ENCODE measurements at regions not wholly inside any gene's neighbourhood (a gene's known extent, or its start where the extent isn't known, plus 50 kb on each side); places are given as distances from the start of the nearest gene placed in this dataset.

DNA sequence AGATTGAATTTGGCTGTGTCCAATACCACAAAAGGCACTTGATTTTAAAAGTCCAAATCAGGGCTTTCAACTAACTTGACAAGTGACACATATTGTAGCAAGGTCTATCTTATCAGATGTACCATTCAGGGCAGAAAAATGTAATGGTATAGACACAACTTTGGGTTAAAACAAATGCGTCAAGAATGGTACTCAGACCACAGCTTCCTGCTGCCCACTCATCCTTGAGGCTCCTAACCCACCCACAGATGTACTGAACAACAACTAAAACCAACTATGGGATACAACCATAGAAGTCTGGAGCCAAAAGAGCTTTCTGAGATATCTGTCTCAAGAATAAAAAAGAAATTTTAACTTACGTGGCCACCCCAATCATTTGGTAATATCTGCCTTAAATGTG, 105.2 kb downstream of the RBM43 start:
- TF ChIP-seq ZNF565 (CRISPR knock-in tag; conservative IDR thresholded peaks at IDR 0.05; ENCODE audit: low read depth), result no peak
- TF ChIP-seq TOX (CRISPR knock-in tag; IDR thresholded peaks at IDR 0.05; ENCODE audit: borderline replicate concordance), result no peak
- TF ChIP-seq ZNF70 (CRISPR knock-in tag; IDR thresholded peaks at IDR 0.05), result no peak
- TF ChIP-seq, protein P1, sequence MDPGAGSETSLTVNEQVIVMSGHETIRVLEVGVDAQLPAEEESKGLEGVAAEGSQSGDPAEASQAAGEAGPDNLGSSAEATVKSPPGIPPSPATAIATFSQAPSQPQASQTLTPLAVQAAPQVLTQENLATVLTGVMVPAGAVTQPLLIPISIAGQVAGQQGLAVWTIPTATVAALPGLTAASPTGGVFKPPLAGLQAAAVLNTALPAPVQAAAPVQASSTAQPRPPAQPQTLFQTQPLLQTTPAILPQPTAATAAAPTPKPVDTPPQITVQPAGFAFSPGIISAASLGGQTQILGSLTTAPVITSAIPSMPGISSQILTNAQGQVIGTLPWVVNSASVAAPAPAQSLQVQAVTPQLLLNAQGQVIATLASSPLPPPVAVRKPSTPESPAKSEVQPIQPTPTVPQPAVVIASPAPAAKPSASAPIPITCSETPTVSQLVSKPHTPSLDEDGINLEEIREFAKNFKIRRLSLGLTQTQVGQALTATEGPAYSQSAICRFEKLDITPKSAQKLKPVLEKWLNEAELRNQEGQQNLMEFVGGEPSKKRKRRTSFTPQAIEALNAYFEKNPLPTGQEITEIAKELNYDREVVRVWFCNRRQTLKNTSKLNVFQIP (CRISPR knock-in tag; IDR thresholded peaks at IDR 0.05; ENCODE audit: borderline replicate concordance, low read depth), result no peak
- TF ChIP-seq ZFP30 (CRISPR knock-in tag; IDR thresholded peaks at IDR 0.05), result no peak
- TF ChIP-seq SNAI2 (CRISPR knock-in tag; IDR thresholded peaks at IDR 0.05), result no peak
- no peak for TF ChIP-seq ZNF8 (CRISPR knock-in tag; IDR thresholded peaks at IDR 0.05)
- no peak for TF ChIP-seq PATZ1 (CRISPR knock-in tag; IDR thresholded peaks at IDR 0.05; ENCODE audit: borderline replicate concordance)
- TF ChIP-seq PPARA (CRISPR knock-in tag; IDR thresholded peaks at IDR 0.05; ENCODE audit: borderline replicate concordance), result no peak
- TF ChIP-seq ARNTL (CRISPR knock-in tag; IDR thresholded peaks at IDR 0.05; ENCODE audit: borderline replicate concordance, low read depth), result no peak
- TF ChIP-seq CSDC2 (CRISPR knock-in tag; IDR thresholded peaks at IDR 0.05), result no peak
- no peak for TF ChIP-seq ESRRG (CRISPR knock-in tag; IDR thresholded peaks at IDR 0.05)
- TF ChIP-seq ISL1 (CRISPR knock-in tag; IDR thresholded peaks at IDR 0.05), result no peak
- no peak for TF ChIP-seq TSHZ2 (CRISPR knock-in tag; IDR thresholded peaks at IDR 0.05)
- no peak for TF ChIP-seq OSR1 (CRISPR knock-in tag; IDR thresholded peaks at IDR 0.05)
- no peak for TF ChIP-seq GLIS3 (CRISPR knock-in tag; IDR thresholded peaks at IDR 0.05)
- no peak for ATAC-seq

GRCh38 chr2:151153601-151154000, 108.1 kb downstream of the RBM43 start:
- no peak for TF ChIP-seq SNAI2 (CRISPR knock-in tag; IDR thresholded peaks at IDR 0.05)
- no peak for ATAC-seq

GRCh38 chr2:151150331-151151320, 111.0 kb downstream of the RBM43 start:
- TF ChIP-seq RARB (CRISPR knock-in tag; IDR thresholded peaks at IDR 0.05), result no peak
- TF ChIP-seq TCF4 (CRISPR knock-in tag; IDR thresholded peaks at IDR 0.05; ENCODE audit: borderline replicate concordance), result no peak
- no peak for TF ChIP-seq ZNF70 (CRISPR knock-in tag; IDR thresholded peaks at IDR 0.05)
- TF ChIP-seq BACH2 (CRISPR knock-in tag; IDR thresholded peaks at IDR 0.05; ENCODE audit: borderline replicate concordance), result no peak
- TF ChIP-seq PATZ1 (CRISPR knock-in tag; IDR thresholded peaks at IDR 0.05; ENCODE audit: borderline replicate concordance), result no peak
- no peak for TF ChIP-seq TOX (CRISPR knock-in tag; IDR thresholded peaks at IDR 0.05; ENCODE audit: borderline replicate concordance)
- TF ChIP-seq OSR1 (CRISPR knock-in tag; IDR thresholded peaks at IDR 0.05), result no peak
- TF ChIP-seq ESRRG (CRISPR knock-in tag; IDR thresholded peaks at IDR 0.05), result no peak
- TF ChIP-seq ZFP30 (CRISPR knock-in tag; IDR thresholded peaks at IDR 0.05), result no peak
- TF ChIP-seq ZC3H10 (CRISPR knock-in tag; IDR thresholded peaks at IDR 0.05), result no peak
- no peak for TF ChIP-seq ZNF8 (CRISPR knock-in tag; IDR thresholded peaks at IDR 0.05)
- ATAC-seq, result no peak
